Body of pancreas (tissue), 4 donors: ENCODE measurements at regions not wholly inside any gene's neighbourhood (a gene's known extent, or its start where the extent isn't known, plus 50 kb on each side); places are given as distances from the start of the nearest gene placed in this dataset.

Experiments used
- ATAC-seq: fragments of 150-250 bp; one replicate; pipeline ENCODE4 v1.9.1; 2016
- DNase-seq, 4 donors: peaks; one replicate each; pipeline ENCODE4 v3.0.0-alpha.2; 2019
- H3K27ac ChIP-seq, 4 donors: fragments of 200-600 bp; sonication (generic); 1 replicate in 3 of 4; 2 replicates in 1 of 4; pipeline versions ENCODE4 v1.5.1 to v1.6.1; 2016 to 2019; ENCODE audit warnings: mild to moderate bottlenecking in 1 of 4, mixed read lengths in 1 of 4, moderate library complexity in 1 of 4
- H3K27me3 ChIP-seq, 2 donors: fragments of 200-600 bp; sonication (generic); one replicate each; pipeline ENCODE4 v1.6.0; 2016; ENCODE audit warnings: mild to moderate bottlenecking in 1 of 2
- H3K36me3 ChIP-seq, 2 donors: fragments of 200-600 bp; sonication (generic); replicated peaks in 1 of 2; 2 replicates each; pipeline ENCODE4 v1.5.1; 2016; ENCODE audit warnings: low read depth in 2 of 2; ENCODE audit not compliant: insufficient read depth in 1 of 2
- H3K4me1 ChIP-seq: fragments of 200-600 bp; sonication (generic); one replicate; pipeline ENCODE4 v1.6.0; 2016
- H3K4me3 ChIP-seq, 2 donors: fragments of 200-600 bp; sonication (generic); 1 replicate in 1 of 2; 2 replicates in 1 of 2; pipeline ENCODE4 v1.5.1; 2016 to 2019
- H3K9me3 ChIP-seq, 3 donors: fragments of 200-600 bp; sonication (generic); 1 replicate in 2 of 3; 2 replicates in 1 of 3; pipeline ENCODE4 v1.5.1; 2016
- POLR2A ChIP-seq, 3 donors: fragments of 450-650 bp; IDR thresholded peaks; one replicate each; pipeline ENCODE4 v1.6.1; 2016; ENCODE audit warnings: antibody characterized with exemption in 3 of 3, mild to moderate bottlenecking in 2 of 3
- WGBS, 2 donors: methylation state at CpG; one replicate each; pipeline ENCODE4 v1.1.5; 2017; 5-methylcytosine and 5-hydroxymethylcytosine counted together
- intact Hi-C: fragments of 100-400 bp; cut with DNase I; formaldehyde crosslinking; loops from one replicate; pipeline ENCODE4 v1.15.1; 2023
- TF ChIP-seq, protein P1 (sequence below), 7 experiments: fragments of 450-650 bp in 4 of 7; fragments of 200-600 bp in 3 of 7; sonication (generic) in 3 of 7; IDR thresholded peaks; one replicate each; pipeline ENCODE4 v1.5.1; 2016 to 2019; ENCODE audit warnings: antibody characterized with exemption in 7 of 7

DNA sequence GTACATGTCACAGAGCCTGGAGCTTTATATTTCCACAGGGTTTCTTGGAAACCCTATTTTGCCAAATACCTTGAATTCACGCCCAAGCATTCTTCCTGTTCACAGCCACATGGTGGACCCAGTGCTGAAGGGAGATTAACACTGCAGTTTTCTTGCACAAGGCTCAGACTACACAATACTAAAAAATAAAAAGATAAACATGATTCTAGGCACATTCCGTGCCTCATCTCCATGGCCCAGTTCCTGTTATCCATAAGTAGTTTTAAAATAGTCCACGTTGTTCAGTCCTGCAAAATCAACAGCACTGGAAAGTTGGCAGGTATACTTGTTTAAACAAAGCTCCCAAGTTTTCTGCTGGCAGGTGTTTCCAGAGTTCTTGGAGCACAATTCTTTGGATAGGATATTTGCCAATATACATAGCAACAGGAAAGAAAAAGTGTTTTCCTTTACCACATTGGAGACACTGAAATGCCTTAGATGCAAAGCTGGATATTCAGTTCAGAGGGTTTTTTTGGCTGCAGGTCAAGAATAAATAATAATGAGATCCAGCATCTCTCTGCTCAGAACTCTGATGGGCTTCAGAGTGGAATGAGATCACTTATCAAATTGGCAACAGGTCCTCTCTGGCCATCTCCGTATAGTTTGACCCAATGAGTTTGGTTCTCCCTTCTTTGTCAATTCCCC is 88.1 kb upstream of the TGFBR2 start:
- H3K9me3 ChIP-seq, result no peaks in the 10 kb centered on the region
- peaks cover 43% of the 10 kb centered on the region for H3K4me1 ChIP-seq
- H3K36me3 ChIP-seq, result no peaks in the 10 kb centered on the region
- intact Hi-C loops, result no loop called here
- H3K27ac ChIP-seq, result peak overlapping the region; percentile 28 to 79 (median 57)
- no peak overlapping the region for H3K4me3 ChIP-seq
- H3K27me3 ChIP-seq, result no peaks in the 10 kb centered on the region
- TF ChIP-seq, protein P1, sequence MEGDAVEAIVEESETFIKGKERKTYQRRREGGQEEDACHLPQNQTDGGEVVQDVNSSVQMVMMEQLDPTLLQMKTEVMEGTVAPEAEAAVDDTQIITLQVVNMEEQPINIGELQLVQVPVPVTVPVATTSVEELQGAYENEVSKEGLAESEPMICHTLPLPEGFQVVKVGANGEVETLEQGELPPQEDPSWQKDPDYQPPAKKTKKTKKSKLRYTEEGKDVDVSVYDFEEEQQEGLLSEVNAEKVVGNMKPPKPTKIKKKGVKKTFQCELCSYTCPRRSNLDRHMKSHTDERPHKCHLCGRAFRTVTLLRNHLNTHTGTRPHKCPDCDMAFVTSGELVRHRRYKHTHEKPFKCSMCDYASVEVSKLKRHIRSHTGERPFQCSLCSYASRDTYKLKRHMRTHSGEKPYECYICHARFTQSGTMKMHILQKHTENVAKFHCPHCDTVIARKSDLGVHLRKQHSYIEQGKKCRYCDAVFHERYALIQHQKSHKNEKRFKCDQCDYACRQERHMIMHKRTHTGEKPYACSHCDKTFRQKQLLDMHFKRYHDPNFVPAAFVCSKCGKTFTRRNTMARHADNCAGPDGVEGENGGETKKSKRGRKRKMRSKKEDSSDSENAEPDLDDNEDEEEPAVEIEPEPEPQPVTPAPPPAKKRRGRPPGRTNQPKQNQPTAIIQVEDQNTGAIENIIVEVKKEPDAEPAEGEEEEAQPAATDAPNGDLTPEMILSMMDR (IDR thresholded peaks at IDR 0.05), result peak in 5 of 7 experiments; percentile 9 to 57 (median 44)
- TF ChIP-seq POLR2A (IDR thresholded peaks at IDR 0.05), result no peak
- DNase-seq (peak; percentile 60 to 89 (median 77)), ATAC-seq (peak; percentile 94)
- 1 to 25% methylated on average over 4 of the region's 4 CpGs for WGBS, 2 donors

DNA sequence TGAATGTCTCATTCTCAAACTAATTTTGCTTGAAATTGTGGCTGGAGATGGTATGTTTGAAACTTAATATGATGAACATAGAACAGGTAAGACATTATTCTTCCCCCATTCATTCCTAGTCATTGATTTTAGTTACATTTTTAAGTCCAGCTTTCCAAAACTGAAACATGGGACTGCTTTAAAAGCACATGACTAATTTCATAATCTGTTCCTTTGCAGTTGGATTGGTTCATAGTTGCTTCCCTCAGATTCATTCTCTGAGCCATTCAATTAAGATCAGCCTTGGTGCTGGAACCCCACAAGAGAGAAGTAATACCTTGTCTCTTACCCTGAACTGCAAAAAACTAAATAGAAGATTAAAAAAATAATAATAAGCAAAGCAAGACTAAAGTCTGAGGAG is 87.5 kb upstream of the TGFBR2 start:
- no peaks in the 10 kb centered on the region for H3K27me3 ChIP-seq
- H3K4me3 ChIP-seq, result no peak overlapping the region
- H3K9me3 ChIP-seq, result no peaks in the 10 kb centered on the region
- no peak for TF ChIP-seq POLR2A (IDR thresholded peaks at IDR 0.05)
- TF ChIP-seq, protein P1 (IDR thresholded peaks at IDR 0.05), result no peak
- peak overlapping the region; percentile 28 to 79 (median 51) for H3K27ac ChIP-seq
- DNase-seq (no peak), ATAC-seq (no peak)
- intact Hi-C loops, result no loop called here
- peaks cover 43% of the 10 kb centered on the region for H3K4me1 ChIP-seq
- H3K36me3 ChIP-seq, result no peaks in the 10 kb centered on the region

DNA sequence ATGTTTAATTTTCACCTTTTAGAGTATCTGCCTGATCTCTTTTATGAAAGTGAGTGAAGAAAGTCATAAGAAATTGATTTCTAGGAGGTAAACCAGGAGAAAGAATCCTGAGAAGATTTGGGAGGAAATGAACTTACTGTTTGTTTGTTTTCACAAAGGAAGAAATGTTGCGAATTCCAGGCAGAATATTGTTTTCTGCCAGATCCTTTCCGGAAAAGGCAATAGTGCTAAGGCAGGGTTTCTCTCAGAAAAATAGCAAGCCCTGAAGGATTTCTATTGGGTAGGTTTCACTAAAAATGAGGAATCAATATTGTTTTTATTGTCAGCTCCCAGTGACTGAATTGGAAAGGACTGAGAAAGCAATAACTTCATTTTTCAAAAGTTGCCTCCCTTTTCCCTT is 85.7 kb upstream of the TGFBR2 start:
- WGBS, 2 donors, result 67 to 82% methylated on average over 2 of the region's 2 CpGs
- H3K4me1 ChIP-seq, result peaks cover 42% of the 10 kb centered on the region

DNA sequence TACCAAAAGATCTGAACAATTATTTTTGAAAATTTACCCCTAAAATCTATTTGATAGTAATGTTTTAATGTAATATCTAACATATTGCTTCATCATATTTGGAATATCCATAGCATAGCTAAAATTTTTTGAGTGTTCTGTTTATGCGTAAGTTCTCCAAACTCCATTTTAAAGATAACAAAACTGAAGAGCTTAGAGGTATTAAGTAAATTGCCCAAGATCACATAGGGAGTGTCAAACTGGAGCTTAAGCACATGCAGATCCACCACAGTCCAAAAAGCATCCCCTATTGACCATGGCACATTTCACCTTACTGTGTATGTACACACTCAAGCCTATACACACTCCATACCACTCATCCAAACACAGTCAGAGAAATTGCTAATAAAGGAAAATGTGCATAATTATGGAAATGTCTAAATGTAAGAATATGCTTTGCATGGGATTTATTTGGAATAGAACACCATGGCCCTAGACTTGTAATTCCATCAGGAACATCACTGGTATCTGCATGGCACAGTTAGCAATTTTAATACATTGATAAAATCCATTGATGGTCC is 85.2 kb upstream of the TGFBR2 start:
- TF ChIP-seq POLR2A (IDR thresholded peaks at IDR 0.05), result no peak
- TF ChIP-seq, protein P1 (IDR thresholded peaks at IDR 0.05), result no peak
- no peak for ATAC-seq
- no peak for DNase-seq
- Histone ChIP-seq H3K36me3 (no peaks in the 10 kb centered on the region), H3K9me3 (no peaks in the 10 kb centered on the region), H3K4me3 (no peak overlapping the region), H3K27ac (peak overlapping the region in 1 of 4 donors; percentile 6), H3K4me1 (peaks cover 37% of the 10 kb centered on the region), H3K27me3 (no peaks in the 10 kb centered on the region)
- intact Hi-C loops, result loop anchor here (10.0 kb wide), 1 partner anchor 104 kb away; no protein-coding TSS in a partner anchor
- 93 to 97% methylated on average over 1 of the region's 1 CpG for WGBS, 2 donors

More for the DNA sequence above, 85.7 kb upstream of the TGFBR2 start:
- Histone ChIP-seq H3K36me3 (no peaks in the 10 kb centered on the region), H3K27ac (peak overlapping the region in 1 of 4 donors; percentile 8), H3K27me3 (no peaks in the 10 kb centered on the region), H3K4me3 (no peak overlapping the region), H3K9me3 (no peaks in the 10 kb centered on the region)
- no peak for ATAC-seq
- TF ChIP-seq, protein P1 (IDR thresholded peaks at IDR 0.05), result no peak
- no peak for TF ChIP-seq POLR2A (IDR thresholded peaks at IDR 0.05)
- intact Hi-C loops, result loop anchor here (10.0 kb wide), 1 partner anchor 104 kb away; no protein-coding TSS in a partner anchor
- no peak for DNase-seq
